Mammary epithelial cell (primary cell): ENCODE measurements at regions not wholly inside any gene's neighbourhood (a gene's known extent, or its start where the extent isn't known, plus 50 kb on each side); places are given as distances from the start of the nearest gene placed in this dataset.

ENCODE experiments used
- CTCF ChIP-seq, 2 donors: IDR thresholded peaks in 1 of 2; conservative IDR thresholded peaks in 1 of 2; 2 replicates each; pipeline ENCODE4 v1.5.1; 2011 to 2012; ENCODE audit warnings: inconsistent platforms in 2 of 2, low read length in 2 of 2, mild to moderate bottlenecking in 2 of 2, control low read depth in 1 of 2, low read depth in 1 of 2; ENCODE audit not compliant: insufficient read depth in 1 of 2; ENCODE audit errors: extremely low read depth in 1 of 2
- EZH2 ChIP-seq: IDR thresholded peaks from 2 replicates; pipeline ENCODE4 v1.6.1; 2012; ENCODE audit warnings: low read length, inconsistent platforms, borderline replicate concordance

- TF ChIP-seq CTCF (conservative IDR thresholded peaks at IDR 0.05 in 1 of 2, IDR thresholded peaks at IDR 0.05 in 1 of 2; ENCODE audit: extremely low read depth in 1 of 2, insufficient read depth in 1 of 2, low read depth in 1 of 2, low read length in 2 of 2) (no peak), EZH2 (no peak)
These were observed 66.9 kb upstream of the RHOBTB1 start for GRCh38 chr10:61010863-61011262.
